GM19239 (cell line): ENCODE measurements at regions not wholly inside any gene's neighbourhood (a gene's known extent, or its start where the extent isn't known, plus 50 kb on each side); places are given as distances from the start of the nearest gene placed in this dataset.
A peak's percentile ranks its signal among the peaks of the same experiment; 100 is the strongest.
"Not testable (repeated sequence)": the region's sequence is repeated elsewhere in the genome, so short reads cannot be mapped to it uniquely, and the experiment has no call there.

Experiments used
- DNase-seq: peaks from one replicate; pipeline ENCODE4 v3.0.0; 2011; ENCODE audit warnings: low spot score; ENCODE audit not compliant: insufficient read length
- FAIRE-seq: peaks from 2 replicates; lab custom pipeline; 2011; peaks lifted over from hg19 to GRCh38; lab: Jason Lieb, UNC

DNA sequence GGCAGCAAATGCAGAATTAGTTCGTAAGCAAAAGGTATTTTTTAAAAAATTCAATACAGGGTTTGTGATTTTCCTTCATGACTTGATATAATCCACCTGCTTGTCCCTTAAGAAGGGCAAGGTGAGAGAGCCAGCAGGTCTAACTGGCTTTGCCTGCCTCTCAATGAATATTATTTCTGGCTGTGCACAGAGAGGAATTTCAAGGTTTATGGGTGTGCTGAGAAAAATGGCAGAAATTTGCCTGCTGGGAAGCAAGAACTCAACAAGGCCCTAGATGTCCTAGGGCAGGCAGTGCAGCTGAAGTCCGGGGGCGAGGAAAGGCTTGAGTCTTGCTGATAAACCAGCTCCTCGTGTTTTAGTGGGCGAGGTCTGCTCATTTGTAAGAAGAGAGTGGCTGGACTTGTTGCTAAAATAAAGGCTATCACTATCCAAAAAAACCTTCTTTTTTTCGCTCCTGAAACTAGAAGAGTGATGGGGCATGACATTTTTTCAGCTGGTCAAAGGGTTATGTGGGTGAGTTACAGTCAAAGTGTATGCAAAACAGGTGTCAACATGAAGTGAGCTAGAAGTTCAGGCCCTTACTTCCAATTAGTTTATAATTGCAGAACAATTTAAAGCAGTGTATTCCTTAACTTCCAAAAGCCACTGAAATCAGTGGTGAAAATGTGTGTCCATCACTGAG lies 385.8 kb upstream of the KLF6 start:
- DNase-seq (no peak), FAIRE-seq (peak; percentile 31)

DNA sequence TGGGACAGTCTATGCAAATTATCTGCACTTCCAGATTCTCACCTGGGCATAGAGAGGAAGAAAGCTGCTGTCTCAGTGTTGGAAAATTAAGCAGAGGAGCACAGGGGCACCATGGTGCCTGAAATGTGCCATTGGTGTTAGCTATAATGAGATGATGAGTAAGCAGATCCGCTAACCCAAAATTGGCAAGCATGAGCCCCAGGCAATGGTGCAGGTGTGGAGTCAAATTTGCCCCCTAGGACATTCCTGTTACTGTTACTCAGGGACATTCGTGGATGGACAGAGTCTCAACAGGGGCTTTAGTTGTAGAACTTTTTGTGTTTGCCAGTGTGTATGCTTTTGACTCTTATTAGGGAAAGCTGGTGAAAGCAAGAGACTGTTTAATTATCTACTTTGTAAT lies 385.2 kb upstream of the KLF6 start:
- FAIRE-seq (no peak), DNase-seq (no peak)

DNA sequence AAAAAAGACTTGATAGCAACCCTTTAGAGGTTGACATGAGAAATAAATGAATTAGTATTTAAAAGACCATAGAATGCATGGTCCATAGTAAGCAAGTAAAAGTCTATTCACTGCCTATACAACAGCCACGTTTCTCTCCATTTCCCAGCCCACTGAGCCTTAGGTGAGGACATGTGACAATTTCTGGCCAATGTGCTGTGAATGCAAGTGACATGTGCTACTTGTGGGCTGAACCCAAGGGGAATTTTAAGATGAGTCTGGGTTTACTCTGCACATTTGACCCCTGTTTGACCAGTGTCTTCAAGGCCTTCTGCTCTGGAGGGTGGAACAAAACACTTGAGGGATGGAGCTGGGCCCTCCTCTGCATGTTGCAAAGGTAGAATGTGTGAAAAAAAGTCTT lies 384.4 kb upstream of the KLF6 start:
- FAIRE-seq (no peak), DNase-seq (no peak)

DNA sequence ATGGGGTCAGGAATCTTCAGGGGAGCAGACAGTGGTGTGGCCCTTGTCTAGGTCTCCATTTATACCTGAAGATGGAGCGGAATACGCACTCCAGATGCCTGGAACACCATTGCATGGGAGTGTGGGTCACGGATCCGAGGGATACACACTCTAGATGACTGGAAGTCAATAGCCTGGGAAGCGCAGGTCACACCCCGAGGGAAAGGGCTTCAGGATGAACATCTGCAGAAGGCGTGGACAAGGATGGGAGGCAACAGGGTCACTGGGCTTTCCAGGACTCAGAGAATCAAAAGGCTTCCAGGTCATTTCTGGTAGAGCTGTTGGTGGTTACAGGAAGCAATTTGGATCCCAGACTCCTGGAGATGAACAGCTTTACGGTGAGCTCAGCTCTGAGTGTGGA lies 382.2 kb upstream of the KLF6 start:
- no peak for FAIRE-seq

DNA sequence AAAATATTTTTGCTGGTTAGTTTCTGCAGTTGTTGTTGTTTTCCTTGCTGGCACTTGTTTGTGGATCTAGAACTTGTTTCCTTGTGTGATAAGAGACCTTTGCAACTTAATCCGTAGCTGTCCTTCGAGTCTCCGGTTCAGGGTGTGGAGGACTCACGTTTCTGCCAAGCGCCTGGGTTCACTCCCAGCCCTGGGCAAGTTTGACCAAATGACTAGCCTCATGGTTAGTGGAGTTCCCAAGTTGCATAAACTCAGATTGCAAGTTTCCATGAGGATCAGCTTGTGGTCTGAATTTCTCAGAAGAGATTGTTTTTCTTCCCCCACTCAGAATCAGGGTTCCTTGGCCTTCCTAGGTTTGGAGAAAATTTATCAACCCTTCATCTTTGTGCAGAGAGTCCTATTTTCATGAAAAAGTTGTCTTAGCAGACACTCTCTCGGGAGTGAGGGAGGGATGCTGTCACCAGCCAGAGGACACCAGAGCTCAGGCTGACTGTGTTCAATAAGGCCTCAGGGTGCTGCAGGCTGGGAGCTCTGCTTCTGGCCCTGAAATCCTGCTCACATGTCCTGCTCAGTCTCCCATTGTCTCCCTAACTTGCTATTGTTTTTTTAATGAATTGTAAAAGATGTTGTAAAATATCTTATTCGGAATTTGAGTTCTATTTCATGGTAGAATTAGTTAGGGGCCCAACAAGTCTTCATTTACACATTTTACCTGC lies 377.7 kb upstream of the KLF6 start:
- DNase-seq (no peak), FAIRE-seq (no peak)

More for the DNA sequence above, 382.2 kb upstream of the KLF6 start:
- DNase-seq = no peak

DNA sequence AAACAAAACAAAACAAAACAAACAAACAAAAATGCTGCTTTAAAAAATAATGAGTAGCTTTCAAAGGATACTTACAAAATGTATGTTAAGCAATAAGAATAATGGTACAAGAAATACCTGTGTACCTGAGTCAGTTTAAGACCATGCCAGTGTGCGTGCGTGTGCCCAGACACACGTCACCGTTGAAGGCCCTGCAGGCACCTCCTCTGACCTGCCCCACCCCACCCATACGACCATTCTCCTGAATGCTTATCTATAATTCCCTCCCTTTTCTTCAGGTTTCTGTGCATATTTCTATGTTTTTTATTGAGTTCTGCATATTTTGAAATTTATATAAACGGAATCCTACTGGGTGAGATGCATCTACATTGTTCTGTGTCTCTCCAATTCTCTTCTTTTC lies 374.2 kb upstream of the KLF6 start:
- FAIRE-seq = no peak
- no peak for DNase-seq

DNA sequence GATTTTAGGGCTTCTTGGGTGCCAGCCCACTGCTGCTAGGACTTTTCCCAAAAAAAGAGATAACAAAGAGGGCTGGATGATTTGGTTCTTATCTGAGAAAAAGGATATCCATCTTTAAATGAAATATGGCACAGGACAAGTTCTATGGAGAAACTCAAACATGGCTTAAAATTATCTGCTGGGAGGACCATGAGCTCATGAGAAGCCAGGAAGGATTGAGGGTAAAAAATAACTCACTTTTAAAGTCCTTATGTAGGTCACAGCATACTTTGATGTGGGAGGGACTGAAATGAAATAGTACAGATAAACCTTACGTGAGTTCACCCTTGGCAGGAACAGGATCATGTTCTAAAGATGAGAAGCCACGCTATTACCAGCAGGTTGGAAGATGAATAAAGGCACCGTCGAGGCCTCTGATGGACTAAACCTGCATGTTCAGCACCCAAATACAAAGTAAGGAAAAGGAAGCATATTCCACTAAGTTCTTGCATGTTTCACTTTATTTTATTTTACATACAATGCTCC lies 369.2 kb upstream of the KLF6 start:
- DNase-seq = no peak
- FAIRE-seq = no peak

DNA sequence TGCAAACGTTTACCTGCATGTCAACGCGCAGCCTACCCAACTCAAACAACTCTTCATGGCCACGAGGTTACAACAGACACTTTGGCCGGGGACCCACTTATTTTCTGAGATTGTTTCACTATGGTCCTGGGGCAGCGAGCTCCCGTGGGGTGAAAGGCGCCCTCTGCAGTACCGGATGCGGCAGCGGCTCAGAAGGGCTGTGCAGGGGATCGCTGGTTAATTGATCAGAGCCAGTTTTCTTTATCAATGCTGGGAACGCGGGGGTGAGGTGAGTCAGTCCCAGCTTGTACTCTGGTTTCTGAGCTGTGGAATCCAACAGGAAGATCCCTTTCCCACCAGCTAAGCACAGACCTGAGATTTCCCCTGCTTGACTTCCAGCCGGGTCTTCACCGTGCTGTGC lies 366.5 kb upstream of the KLF6 start:
- DNase-seq (no peak), FAIRE-seq (no peak)

DNA sequence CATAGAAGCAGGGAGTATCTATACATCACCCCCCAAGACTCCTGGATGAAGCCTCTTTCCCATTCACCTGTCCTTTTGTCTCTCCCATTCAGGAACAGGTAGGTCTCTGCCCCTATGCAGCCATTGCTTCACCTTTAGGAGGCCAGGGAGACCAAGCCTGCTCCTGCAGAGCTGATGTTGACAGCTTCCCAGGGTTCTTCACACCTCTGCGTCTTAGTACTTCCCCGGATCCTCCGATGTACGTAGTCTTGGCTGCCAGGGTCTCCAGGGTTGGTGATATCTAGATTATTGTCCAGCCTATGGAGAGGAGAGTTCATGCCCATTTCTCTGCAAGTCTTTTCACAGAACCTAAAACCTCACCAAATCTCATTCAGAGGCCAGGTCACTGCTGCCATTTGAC lies 365.7 kb upstream of the KLF6 start:
- DNase-seq (no peak), FAIRE-seq (no peak)

DNA sequence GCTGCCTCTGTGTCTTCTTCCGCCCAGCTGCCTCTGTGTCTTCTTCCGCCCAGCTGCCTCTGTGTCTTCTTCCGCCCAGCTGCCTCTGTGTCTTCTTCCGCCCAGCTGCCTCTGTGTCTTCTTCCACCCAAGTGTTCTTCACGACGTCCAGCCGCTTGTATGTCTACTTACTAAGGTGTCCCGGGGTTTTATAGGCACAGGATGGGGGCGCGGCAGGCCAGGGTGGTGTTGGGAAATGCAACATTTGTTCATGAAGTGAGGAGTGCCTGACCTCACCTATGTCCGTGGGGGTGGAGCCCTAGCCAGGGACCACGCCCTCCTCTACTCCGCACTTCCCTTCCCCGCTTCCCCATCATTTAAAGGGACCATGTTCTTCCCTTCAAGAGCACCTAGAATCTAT lies 364.5 kb upstream of the KLF6 start:
- FAIRE-seq, DNase-seq: not testable (repeated sequence)

DNA sequence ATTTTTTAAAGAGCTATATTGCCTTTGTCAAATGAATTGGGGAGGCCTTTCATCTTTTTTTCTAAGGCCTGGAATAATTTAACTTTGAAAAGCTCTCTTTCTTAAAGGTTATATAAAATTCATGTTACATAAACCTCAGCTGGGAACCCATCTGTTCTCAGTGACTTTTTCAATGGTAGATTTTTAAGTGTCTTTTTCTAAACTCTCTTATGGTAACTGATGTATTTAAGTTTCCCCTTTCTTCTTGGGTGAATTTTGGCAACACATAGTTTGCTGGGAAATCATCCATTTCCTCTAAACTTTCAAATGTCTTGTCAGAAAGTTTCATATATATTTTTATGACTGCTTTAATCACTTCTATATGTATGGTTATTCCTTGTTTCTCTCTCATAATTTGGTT lies 362.2 kb upstream of the KLF6 start:
- DNase-seq (no peak), FAIRE-seq (no peak)

DNA sequence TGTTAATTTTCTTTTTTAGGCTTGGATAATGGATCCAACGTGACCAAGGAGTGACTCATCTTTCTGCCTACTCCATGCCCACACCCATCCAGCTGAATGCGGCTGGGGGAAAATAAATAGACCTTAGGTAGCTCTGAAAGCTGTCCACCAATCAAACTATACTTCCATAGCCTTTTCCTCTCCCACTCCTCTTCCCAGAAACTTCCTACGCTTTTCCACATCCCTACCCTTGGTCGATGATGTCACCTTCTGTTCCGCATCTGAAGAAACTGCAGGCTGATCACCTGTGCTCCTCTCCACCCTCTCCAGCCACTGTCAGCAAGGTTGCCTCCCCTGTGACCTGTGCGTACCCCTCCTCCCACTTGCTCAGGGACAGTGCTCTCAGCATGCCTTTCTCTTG lies 359.8 kb upstream of the KLF6 start:
- no peak for DNase-seq

DNA sequence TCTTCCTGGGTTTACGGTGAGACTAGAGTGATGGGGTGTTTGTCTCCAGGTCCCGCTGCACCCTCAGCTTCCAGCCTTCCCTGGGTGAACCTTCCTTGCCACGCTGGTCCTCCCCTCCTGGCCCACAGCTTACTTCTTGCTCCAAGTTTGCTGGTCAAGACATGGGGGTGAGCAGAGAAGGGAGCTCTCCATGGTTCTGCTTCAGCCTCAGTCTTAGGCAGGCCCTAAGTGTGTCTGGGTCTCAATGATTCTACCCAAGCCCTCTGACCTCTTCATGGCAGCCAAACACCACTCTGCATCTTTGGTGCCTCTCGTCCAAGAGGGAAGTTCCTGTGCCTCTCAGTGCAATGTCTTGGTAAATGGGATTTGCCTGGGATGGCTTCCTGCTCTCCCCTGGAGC lies 356.5 kb upstream of the KLF6 start:
- FAIRE-seq = no peak
- no peak for DNase-seq

More for the DNA sequence above, 359.8 kb upstream of the KLF6 start:
- FAIRE-seq = no peak

DNA sequence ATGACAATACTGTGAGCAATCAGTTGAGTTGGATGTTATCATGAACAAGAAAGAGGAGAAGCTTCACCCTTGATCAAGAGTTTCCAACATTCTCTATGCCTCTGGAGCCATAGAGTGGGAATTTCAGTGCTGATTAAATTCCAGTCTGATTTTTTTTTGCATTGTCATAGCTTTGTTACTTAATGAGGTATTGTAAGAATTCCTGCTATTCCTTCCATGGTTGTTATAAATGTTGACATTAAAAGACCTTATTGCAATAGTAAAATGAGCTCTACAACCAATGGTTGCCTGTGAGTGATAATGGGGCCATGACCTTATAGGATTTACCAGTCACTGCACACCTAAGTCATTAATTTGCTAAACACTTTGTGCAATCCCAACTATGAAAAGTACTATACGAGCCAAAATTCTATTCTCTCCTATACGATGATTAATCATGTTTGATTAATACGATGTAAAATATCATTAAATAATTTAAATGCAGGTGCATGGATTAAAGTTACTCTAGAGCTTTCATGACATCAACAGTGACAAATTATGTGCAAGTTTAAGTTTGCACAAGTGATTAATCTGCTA lies 353.2 kb upstream of the KLF6 start:
- DNase-seq = no peak
- no peak for FAIRE-seq

DNA sequence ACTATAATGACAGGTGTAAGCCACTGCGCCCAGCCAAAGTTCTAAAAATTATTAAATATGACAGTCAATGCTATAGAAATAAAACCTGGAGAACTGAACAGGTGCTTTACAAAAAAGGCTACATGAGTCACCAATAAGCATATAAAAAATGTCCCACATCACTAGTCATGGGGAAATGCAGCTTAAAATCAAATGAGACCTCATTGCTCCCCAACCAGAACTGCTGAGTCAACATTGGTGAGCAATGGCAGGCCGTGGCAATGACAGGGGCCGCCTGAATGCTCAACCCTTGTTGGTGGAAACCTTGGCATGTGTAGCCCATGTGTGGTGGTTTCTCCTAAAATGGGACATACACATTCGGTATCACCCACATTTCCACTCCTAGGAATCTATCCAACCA lies 352.3 kb upstream of the KLF6 start:
- FAIRE-seq (no peak), DNase-seq (no peak)

DNA sequence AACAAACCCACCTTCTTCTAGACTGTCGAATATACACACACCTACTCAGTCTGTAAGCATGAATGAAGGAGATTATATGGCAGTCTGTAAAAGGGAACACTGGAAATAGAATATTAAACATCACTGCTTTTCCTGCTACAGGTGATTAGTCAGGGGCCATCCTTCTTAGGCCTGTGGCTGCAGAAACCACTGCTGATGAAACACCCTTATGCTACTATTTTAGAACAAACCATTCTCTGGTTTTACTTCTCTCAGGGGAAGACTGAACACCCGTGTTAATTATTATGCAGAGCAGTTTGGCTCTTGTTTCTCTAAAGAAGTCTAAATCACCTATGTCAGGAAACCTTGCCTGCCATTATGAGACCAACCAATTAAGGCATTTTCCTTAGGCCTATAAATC lies 351.1 kb upstream of the KLF6 start:
- peak; percentile 80 for FAIRE-seq
- DNase-seq = peak; percentile 35

DNA sequence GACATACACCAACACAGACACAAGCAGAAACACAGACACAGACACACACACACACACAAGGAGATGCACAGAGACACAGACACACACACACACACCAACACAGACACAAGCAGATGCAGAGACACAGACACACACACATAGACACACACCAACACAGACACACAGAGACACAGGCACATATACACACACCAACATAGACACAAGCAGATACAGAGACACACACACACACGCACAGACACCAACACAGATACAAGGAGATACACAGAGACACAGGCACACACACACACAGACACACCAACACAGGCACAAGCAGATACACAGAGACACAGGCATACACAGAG lies 347.2 kb upstream of the KLF6 start:
- FAIRE-seq (peak; percentile 4), DNase-seq (no peak)

DNA sequence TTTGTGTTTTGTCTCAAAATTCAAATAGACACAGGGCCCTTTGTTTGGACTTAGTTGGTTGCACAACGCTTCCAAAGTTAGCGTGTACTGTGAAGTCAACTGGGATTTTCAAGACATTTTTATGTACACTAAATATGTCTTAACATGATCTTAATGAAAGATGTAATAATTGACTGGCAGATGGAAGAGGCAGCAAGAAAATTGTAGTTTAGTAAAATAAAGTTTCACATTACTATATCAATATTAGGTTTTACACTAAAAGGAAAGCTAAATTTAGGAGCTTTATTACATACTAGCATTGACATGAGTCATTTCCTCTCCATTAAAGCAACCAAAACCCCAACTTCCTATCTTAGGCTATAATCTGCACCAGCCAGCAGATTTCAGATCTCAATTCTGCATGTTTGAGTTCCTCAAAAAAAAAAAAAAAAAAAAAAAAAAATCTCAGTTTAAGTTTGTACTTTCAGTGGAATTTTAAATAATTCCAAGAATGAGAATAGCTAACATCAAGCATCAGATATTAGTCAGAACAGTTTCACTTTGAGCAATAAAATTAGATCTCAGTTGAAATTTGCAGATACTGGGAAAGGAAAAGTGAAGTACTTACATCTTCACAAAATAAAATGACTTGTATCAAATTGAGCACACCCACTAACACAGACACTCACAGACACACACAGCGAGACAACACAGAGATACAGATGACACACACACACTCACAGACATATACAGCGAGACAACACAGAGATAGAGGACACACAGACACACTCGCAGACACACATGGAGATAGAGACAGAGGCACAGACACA lies 346.6 kb upstream of the KLF6 start:
- FAIRE-seq = peak; percentile 53
- no peak for DNase-seq

DNA sequence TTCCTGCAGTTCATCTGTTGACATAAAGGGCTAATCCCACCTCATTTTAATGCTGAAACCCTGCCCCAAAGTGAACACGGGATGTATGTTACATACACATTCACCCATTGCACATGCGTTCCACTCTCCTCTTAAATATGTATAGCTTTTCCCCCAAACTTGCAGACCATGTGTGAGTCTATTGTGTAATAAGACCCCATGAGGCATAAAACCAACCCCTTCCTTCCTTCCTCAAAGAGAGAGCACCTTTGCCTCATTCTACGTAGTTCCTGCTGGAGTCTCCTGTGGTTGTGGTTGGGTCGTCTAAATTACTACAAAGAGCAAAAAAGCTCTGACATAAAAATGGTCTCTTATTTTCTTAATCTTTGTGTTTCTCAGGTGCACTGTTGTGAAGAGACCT lies 345.7 kb upstream of the KLF6 start:
- no peak for DNase-seq
- peak; percentile 8 for FAIRE-seq

DNA sequence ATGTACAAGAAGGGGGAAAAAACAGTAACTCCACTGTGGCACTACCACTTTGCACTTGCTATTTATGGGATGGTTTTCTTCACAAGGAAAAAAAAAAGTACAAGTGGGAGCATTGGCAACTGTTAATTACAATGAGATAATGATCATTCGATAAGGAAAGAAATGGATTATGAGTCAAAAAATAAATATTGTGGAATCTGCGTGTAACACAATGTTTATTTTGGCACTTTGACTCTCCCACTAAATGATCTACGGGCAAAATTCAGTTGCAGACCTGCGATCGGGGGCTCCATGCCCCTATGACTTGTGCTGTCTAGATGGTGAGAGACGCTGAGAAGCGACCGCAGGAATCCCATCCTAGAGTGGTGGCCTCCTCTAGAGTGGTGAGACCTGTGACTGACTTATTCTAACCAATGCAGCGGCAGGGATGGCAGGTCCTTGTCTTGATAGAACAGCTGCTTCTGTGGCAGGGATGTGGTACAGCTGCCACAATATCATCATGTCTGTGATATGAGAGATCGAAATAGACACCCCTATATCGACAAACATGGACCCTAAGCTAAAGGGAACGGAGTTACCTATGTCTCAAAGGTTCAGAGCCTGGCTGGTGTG lies 345.0 kb upstream of the KLF6 start:
- DNase-seq = no peak
- no peak for FAIRE-seq
